Progenitor cell of endocrine pancreas (in vitro differentiated cells): ENCODE measurements at regions not wholly inside any gene's neighbourhood (a gene's known extent, or its start where the extent isn't known, plus 50 kb on each side); places are given as distances from the start of the nearest gene placed in this dataset.

Experiments
- DNase-seq: peaks from one replicate; pipeline ENCODE4 v3.0.0; 2021; ENCODE audit warnings: low spot score; ENCODE audit not compliant: unreplicated experiment
- H3K27ac Mint-ChIP-seq: 2 replicates; pipeline ENCODE4 v1.8.0; 2021; ENCODE audit warnings: mild to moderate bottlenecking, moderate library complexity, mixed read lengths
- H3K27me3 Mint-ChIP-seq: 2 replicates; pipeline ENCODE4 v1.8.0; 2021; ENCODE audit warnings: mixed read lengths
- H3K36me3 Mint-ChIP-seq: 2 replicates; pipeline ENCODE4 v1.8.0; 2022; ENCODE audit warnings: mixed read lengths; ENCODE audit not compliant: insufficient read depth
- H3K4me1 Mint-ChIP-seq: 2 replicates; pipeline ENCODE4 v1.8.0; 2021; ENCODE audit warnings: low read depth, mixed read lengths
- H3K4me3 Mint-ChIP-seq: 2 replicates; pipeline ENCODE4 v1.8.0; 2021; ENCODE audit warnings: low read depth, mild to moderate bottlenecking, moderate library complexity, mixed read lengths
- H3K9me3 Mint-ChIP-seq: 2 replicates; pipeline ENCODE4 v1.8.0; 2021; ENCODE audit warnings: low read depth, mixed read lengths
- CTCF ChIP-seq: fragments of 200-600 bp; sonication (generic); IDR thresholded peaks from one replicate; pipeline ENCODE4 v1.5.0; 2021; ENCODE audit warnings: antibody characterized with exemption, mild to moderate bottlenecking; ENCODE audit not compliant: unreplicated experiment

DNA sequence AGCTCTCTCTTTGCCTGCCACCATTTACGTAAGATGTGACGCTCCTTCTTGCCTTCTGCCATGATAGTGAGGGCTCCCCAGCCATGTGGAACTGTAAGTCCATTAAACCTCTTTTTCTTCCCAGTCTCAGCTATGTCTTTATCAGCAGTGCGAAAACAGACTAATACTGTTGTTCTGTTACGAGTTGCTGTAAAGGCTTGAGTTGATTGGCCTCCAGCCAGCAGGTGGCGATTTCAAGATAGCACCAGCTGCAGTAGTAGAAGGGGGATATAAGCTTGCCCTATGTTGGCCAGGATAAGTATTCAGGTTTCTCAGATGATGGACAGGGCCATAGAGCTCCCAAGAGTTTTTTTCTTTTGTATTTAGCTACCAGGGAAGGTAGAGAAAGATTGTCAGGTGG lies 385.5 kb downstream of the MZT1 start:
- no peak for TF ChIP-seq CTCF
- Mint-ChIP-seq H3K36me3 (no peaks in the 10 kb centered on the region), H3K27me3 (no peaks in the 10 kb centered on the region), H3K27ac (no peak overlapping the region), H3K9me3 (peaks cover 4% of the 10 kb centered on the region), H3K4me1 (no peaks in the 10 kb centered on the region), H3K4me3 (no peak overlapping the region)
- no peak for DNase-seq

GRCh38 chr13:72317346-72318109 lies 409.9 kb downstream of the MZT1 start:
- no peak for DNase-seq
- H3K4me3 Mint-ChIP-seq = no peak overlapping the region
- H3K27ac Mint-ChIP-seq = no peak overlapping the region

DNA sequence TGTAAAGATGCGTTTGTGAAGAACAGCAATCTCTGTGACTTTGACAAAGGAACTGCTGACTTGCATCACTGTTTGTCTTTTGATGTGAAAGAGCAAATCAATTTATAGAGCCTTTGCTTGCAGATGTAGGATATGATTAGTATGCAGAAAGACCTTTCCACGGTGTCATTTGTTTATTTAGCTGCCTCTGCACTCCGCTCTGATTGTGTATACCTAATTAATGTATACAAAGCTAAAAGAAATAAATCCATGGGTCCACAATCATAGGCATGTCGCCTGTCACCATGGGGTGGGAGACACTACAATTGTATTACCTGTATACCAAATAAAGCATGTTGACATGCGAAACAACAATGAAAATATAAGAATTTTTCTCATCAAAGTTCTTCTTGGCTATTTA lies 410.7 kb downstream of the MZT1 start:
- DNase-seq = no peak
- peaks cover 3% of the 10 kb centered on the region for H3K4me1 Mint-ChIP-seq
- no peaks in the 10 kb centered on the region for H3K36me3 Mint-ChIP-seq
- no peak for TF ChIP-seq CTCF
- H3K27ac Mint-ChIP-seq = no peak overlapping the region
- H3K27me3 Mint-ChIP-seq = no peaks in the 10 kb centered on the region
- peaks cover 3% of the 10 kb centered on the region for H3K9me3 Mint-ChIP-seq
- H3K4me3 Mint-ChIP-seq = no peak overlapping the region

More at GRCh38 chr13:72317346-72318109, 409.9 kb downstream of the MZT1 start:
- Mint-ChIP-seq H3K36me3 (no peaks in the 10 kb centered on the region), H3K4me1 (peaks cover 3% of the 10 kb centered on the region), H3K9me3 (peaks cover 3% of the 10 kb centered on the region), H3K27me3 (no peaks in the 10 kb centered on the region)
- TF ChIP-seq CTCF = no peak

GRCh38 chr13:72315312-72315711 lies 412.1 kb downstream of the MZT1 start:
- Mint-ChIP-seq H3K4me1 (peaks cover 3% of the 10 kb centered on the region), H3K36me3 (no peaks in the 10 kb centered on the region), H3K27me3 (no peaks in the 10 kb centered on the region), H3K9me3 (no peaks in the 10 kb centered on the region), H3K27ac (no peak overlapping the region), H3K4me3 (no peak overlapping the region)
- no peak for DNase-seq
- no peak for TF ChIP-seq CTCF

DNA sequence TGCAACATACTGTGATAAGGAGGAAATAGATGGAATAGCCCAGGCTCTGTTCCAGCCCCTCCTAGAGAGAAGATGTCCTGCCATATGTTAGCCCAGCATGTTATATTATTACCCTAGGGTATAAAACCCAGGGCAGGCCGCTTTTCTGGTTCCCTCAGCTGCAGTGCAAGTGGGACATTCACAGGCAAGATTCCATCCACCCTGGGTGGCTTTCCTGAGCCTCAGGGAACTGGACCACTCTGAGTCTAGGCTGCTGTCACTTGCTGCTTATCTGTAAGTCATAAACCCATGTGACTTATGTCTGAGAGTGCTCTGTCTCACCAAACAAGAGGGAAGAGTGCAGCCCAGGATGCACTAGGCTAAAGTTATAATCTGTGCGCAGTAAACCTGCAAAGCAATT lies 413.2 kb downstream of the MZT1 start:
- no peaks in the 10 kb centered on the region for H3K27me3 Mint-ChIP-seq
- H3K36me3 Mint-ChIP-seq = no peaks in the 10 kb centered on the region

More for the DNA sequence above, 413.2 kb downstream of the MZT1 start:
- no peak for TF ChIP-seq CTCF
- Mint-ChIP-seq H3K9me3 (no peaks in the 10 kb centered on the region), H3K4me3 (no peak overlapping the region), H3K27ac (no peak overlapping the region), H3K4me1 (peaks cover 3% of the 10 kb centered on the region)
- DNase-seq = no peak
